OCI-LY7 (cell line): ENCODE measurements at regions not wholly inside any gene's neighbourhood (a gene's known extent, or its start where the extent isn't known, plus 50 kb on each side); places are given as distances from the start of the nearest gene placed in this dataset.
"Not testable (repeated sequence)": the region's sequence is repeated elsewhere in the genome, so short reads cannot be mapped to it uniquely, and the experiment has no call there.

ENCODE experiments used
- BruUV-seq: library from RNA; stranded (reverse); fragments of 400-500 nt; replicated peaks from 2 replicates; lab custom pipeline; 2021; lab: Mats Ljungman, UMichigan
- CTCF ChIA-PET: fragments of 300-600 bp; sonication (Branson Sonifier 250); formaldehyde crosslinking; loops from one replicate; lab custom pipeline; 2022; ENCODE audit warnings: antibody characterized with exemption; ENCODE audit not compliant: unreplicated experiment; lab: Charles Lee
- POLR2A ChIA-PET: fragments of 300-600 bp; sonication (Branson Sonifier 250); formaldehyde crosslinking; loops from one replicate; lab custom pipeline; 2022; ENCODE audit warnings: antibody characterized with exemption; lab: Charles Lee
- DNase-seq: peaks from one replicate; pipeline ENCODE4 v3.0.0-alpha.2; 2015; ENCODE audit warnings: low spot score
- H2AFZ ChIP-seq: fragments of 200-600 bp; sonication (generic), shearing (Covaris generic); 2 replicates; pipeline ENCODE4 v1.6.1; 2014; ENCODE audit warnings: mild to moderate bottlenecking, antibody characterized with exemption, low read length, moderate library complexity
- H3K27ac ChIP-seq: fragments of 200-600 bp; sonication (generic); 2 replicates; pipeline ENCODE4 v1.5.1; 2014; ENCODE audit warnings: mixed run types, low read depth, mild to moderate bottlenecking, moderate library complexity, low read length, inconsistent platforms; ENCODE audit not compliant: poor library complexity, severe bottlenecking
- H3K36me3 ChIP-seq: fragments of 200-600 bp; sonication (generic); 2 replicates; pipeline ENCODE4 v1.6.1; 2014; ENCODE audit warnings: mild to moderate bottlenecking, antibody characterized with exemption, low read length, moderate library complexity, mixed read lengths; ENCODE audit not compliant: insufficient read depth
- H3K4me1 ChIP-seq: fragments of 200-600 bp; sonication (generic); 2 replicates; pipeline ENCODE4 v1.5.1; 2014; ENCODE audit warnings: mild to moderate bottlenecking, low read length; ENCODE audit not compliant: insufficient read depth, poor library complexity, severe bottlenecking
- H3K4me2 ChIP-seq: fragments of 200-600 bp; sonication (generic); 2 replicates; pipeline ENCODE4 v1.6.1; 2014; ENCODE audit warnings: mild to moderate bottlenecking, low read length
- H3K4me3 ChIP-seq: fragments of 200-600 bp; sonication (generic); 2 replicates; pipeline ENCODE4 v1.5.1; 2014; ENCODE audit warnings: mild to moderate bottlenecking, low read depth, low read length; ENCODE audit not compliant: poor library complexity, severe bottlenecking
- H3K79me2 ChIP-seq: fragments of 200-600 bp; sonication (generic); 2 replicates; pipeline ENCODE4 v1.6.1; 2016; ENCODE audit warnings: low read depth, mild to moderate bottlenecking, low read length, moderate library complexity, mixed read lengths; ENCODE audit not compliant: insufficient read depth
- H3K9me2 ChIP-seq: fragments of 200-600 bp; sonication (generic); 2 replicates; pipeline ENCODE4 v1.6.1; 2016; ENCODE audit warnings: mild to moderate bottlenecking, low read length, mixed read lengths; ENCODE audit not compliant: insufficient read depth
- H3K9me3 ChIP-seq: fragments of 200-600 bp; sonication (generic); 2 replicates; pipeline ENCODE4 v1.6.1; 2014; ENCODE audit warnings: mild to moderate bottlenecking, mixed run types, low read length, mixed read lengths
- H4K20me1 ChIP-seq: fragments of 200-600 bp; sonication (generic); 2 replicates; pipeline ENCODE4 v1.6.1; 2014; ENCODE audit warnings: mild to moderate bottlenecking, antibody characterized with exemption, low read length, moderate library complexity, mixed read lengths; ENCODE audit not compliant: insufficient read depth
- EZH2phosphoT487 ChIP-seq: fragments of 200-600 bp; sonication (generic); IDR thresholded peaks from 2 replicates; pipeline ENCODE4 v1.6.1; 2018; ENCODE audit warnings: low read depth, borderline replicate concordance, mild to moderate bottlenecking, mixed run types, antibody characterized with exemption, low read length, moderate library complexity, mixed read lengths
- intact Hi-C: fragments of 100-400 bp; cut with micrococcal nuclease; formaldehyde crosslinking; loops from one replicate; pipeline ENCODE4 v1.10.0; 2022; ENCODE audit not compliant: unreplicated experiment
- TF ChIP-seq, protein P1 (sequence below): fragments of 200-600 bp; sonication (generic); conservative IDR thresholded peaks from 2 replicates; pipeline ENCODE4 v1.5.1; 2014; ENCODE audit warnings: mild to moderate bottlenecking, antibody characterized with exemption, low read length, moderate library complexity, mixed read lengths

- no peaks in the 10 kb centered on the region for H3K9me3 ChIP-seq
- POLR2A ChIA-PET = no interaction called here
- H4K20me1 ChIP-seq = no peaks in the 10 kb centered on the region
- H3K9me2 ChIP-seq = no peaks in the 10 kb centered on the region
- no peaks in the 10 kb centered on the region for H3K36me3 ChIP-seq
- no peaks in the 10 kb centered on the region for H3K79me2 ChIP-seq
- H3K27ac ChIP-seq = no peak overlapping the region
- no peak overlapping the region for H2AFZ ChIP-seq
- DNase-seq = no peak
- H3K4me3 ChIP-seq = no peak overlapping the region
- CTCF ChIA-PET = no interaction called here
- TF ChIP-seq, protein P1, sequence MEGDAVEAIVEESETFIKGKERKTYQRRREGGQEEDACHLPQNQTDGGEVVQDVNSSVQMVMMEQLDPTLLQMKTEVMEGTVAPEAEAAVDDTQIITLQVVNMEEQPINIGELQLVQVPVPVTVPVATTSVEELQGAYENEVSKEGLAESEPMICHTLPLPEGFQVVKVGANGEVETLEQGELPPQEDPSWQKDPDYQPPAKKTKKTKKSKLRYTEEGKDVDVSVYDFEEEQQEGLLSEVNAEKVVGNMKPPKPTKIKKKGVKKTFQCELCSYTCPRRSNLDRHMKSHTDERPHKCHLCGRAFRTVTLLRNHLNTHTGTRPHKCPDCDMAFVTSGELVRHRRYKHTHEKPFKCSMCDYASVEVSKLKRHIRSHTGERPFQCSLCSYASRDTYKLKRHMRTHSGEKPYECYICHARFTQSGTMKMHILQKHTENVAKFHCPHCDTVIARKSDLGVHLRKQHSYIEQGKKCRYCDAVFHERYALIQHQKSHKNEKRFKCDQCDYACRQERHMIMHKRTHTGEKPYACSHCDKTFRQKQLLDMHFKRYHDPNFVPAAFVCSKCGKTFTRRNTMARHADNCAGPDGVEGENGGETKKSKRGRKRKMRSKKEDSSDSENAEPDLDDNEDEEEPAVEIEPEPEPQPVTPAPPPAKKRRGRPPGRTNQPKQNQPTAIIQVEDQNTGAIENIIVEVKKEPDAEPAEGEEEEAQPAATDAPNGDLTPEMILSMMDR = no peak
- no peak for TF ChIP-seq EZH2phosphoT487
- no TSS peak for BruUV-seq
- no peaks in the 10 kb centered on the region for H3K4me1 ChIP-seq
- H3K4me2 ChIP-seq = no peak overlapping the region
- intact Hi-C loops = no loop called here
Observed at GRCh38 chrX:89034679-89035078, 287.7 kb downstream of the CPXCR1 start.

- Histone ChIP-seq H4K20me1 (no peaks in the 10 kb centered on the region), H3K36me3 (no peaks in the 10 kb centered on the region), H3K4me1 (no peaks in the 10 kb centered on the region), H3K27ac (no peak overlapping the region), H2AFZ (no peak overlapping the region), H3K4me2 (no peak overlapping the region), H3K4me3 (no peak overlapping the region), H3K9me3 (no peaks in the 10 kb centered on the region), H3K9me2 (no peaks in the 10 kb centered on the region), H3K79me2 (no peaks in the 10 kb centered on the region)
- CTCF ChIA-PET = no interaction called here
- BruUV-seq = no TSS peak
- TF ChIP-seq, protein P1 = no peak
- no peak for TF ChIP-seq EZH2phosphoT487
- DNase-seq = no peak
- intact Hi-C loops = no loop called here
- POLR2A ChIA-PET = no interaction called here
Observed at GRCh38 chrX:89053223-89053622, 306.2 kb downstream of the CPXCR1 start.

DNA sequence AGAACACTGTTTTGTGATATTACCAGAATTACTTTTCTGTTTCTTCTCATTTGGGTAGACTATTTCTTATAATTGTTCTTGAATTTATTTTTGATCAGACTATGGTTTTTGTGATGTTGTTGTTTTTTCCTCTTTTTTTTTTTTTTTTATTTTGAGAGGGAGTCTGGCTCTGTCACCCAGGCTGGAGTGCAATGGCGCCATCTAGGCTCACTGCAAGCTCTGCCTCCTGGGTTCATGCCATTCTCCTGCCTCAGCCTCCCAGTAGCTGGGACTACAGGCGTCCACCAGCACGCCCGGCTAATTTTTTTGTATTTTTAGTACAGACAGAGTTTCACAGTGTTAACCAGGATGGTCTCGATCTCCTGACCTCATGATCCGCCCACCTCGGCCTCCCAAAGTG lies 352.6 kb downstream of the CPXCR1 start:
- H3K4me1 ChIP-seq, H3K27ac ChIP-seq, H3K36me3 ChIP-seq, H3K79me2 ChIP-seq, H2AFZ ChIP-seq, intact Hi-C loops, POLR2A ChIA-PET, H3K4me3 ChIP-seq, BruUV-seq, DNase-seq, H4K20me1 ChIP-seq, H3K9me3 ChIP-seq, H3K4me2 ChIP-seq, CTCF ChIA-PET, H3K9me2 ChIP-seq: not testable (repeated sequence)
